HEK293 (cell line): ENCODE measurements at regions not wholly inside any gene's neighbourhood (a gene's known extent, or its start where the extent isn't known, plus 50 kb on each side); places are given as distances from the start of the nearest gene placed in this dataset.
A peak's percentile ranks its signal among the peaks of the same experiment; 100 is the strongest.

ENCODE experiments used
- AEBP2 ChIP-seq: fragments of 450-650 bp; formaldehyde crosslinking; IDR thresholded peaks from 2 replicates; pipeline ENCODE4 v1.5.1; 2016; ENCODE audit warnings: missing biosample characterization, missing genetic modification characterization, borderline replicate concordance
- IKZF3 ChIP-seq: fragments of 450-650 bp; IDR thresholded peaks from 2 replicates; pipeline ENCODE4 v1.5.0; 2018; ENCODE audit warnings: missing biosample characterization, mild to moderate bottlenecking, missing genetic modification characterization, moderate library complexity
- INSM2 ChIP-seq: fragments of 450-650 bp; formaldehyde crosslinking; IDR thresholded peaks from 2 replicates; pipeline ENCODE4 v1.5.1; 2016; ENCODE audit warnings: missing biosample characterization, missing genetic modification characterization
- MEIS1 ChIP-seq: sonication (generic); formaldehyde crosslinking; IDR thresholded peaks from 2 replicates; pipeline ENCODE4 v1.8.1; 2022; ENCODE audit warnings: missing genetic modification reagents, mild to moderate bottlenecking, borderline replicate concordance
- OSR2 ChIP-seq: fragments of 450-650 bp; formaldehyde crosslinking; IDR thresholded peaks from 2 replicates; pipeline ENCODE4 v1.5.1; 2016; ENCODE audit warnings: missing biosample characterization, missing genetic modification characterization
- RBAK ChIP-seq: fragments of 450-650 bp; formaldehyde crosslinking; IDR thresholded peaks from 2 replicates; pipeline ENCODE4 v1.5.1; 2016; ENCODE audit warnings: missing biosample characterization, missing genetic modification characterization
- SALL2 ChIP-seq: fragments of 450-650 bp; formaldehyde crosslinking; IDR thresholded peaks from 2 replicates; pipeline ENCODE4 v1.5.0; 2017; ENCODE audit warnings: missing biosample characterization, mild to moderate bottlenecking, missing genetic modification characterization, borderline replicate concordance
- SCRT1 ChIP-seq: fragments of 450-650 bp; formaldehyde crosslinking; IDR thresholded peaks from 2 replicates; pipeline ENCODE4 v1.5.1; 2016; ENCODE audit warnings: missing biosample characterization, missing genetic modification characterization, borderline replicate concordance
- SP3 ChIP-seq: fragments of 450-650 bp; formaldehyde crosslinking; IDR thresholded peaks from 2 replicates; pipeline ENCODE4 v1.5.1; 2016; ENCODE audit warnings: missing biosample characterization, missing genetic modification characterization
- SP7 ChIP-seq: fragments of 450-650 bp; formaldehyde crosslinking; IDR thresholded peaks from 2 replicates; pipeline ENCODE4 v1.5.1; 2016; ENCODE audit warnings: missing biosample characterization, missing genetic modification characterization
- ZBTB17 ChIP-seq: fragments of 450-650 bp; formaldehyde crosslinking; IDR thresholded peaks from 2 replicates; pipeline ENCODE4 v1.5.1; 2016; ENCODE audit warnings: missing biosample characterization, missing genetic modification characterization
- ZBTB48 ChIP-seq: fragments of 450-650 bp; formaldehyde crosslinking; IDR thresholded peaks from 2 replicates; pipeline ENCODE4 v1.5.1; 2016; ENCODE audit warnings: missing biosample characterization, missing genetic modification characterization
- ZFP69B ChIP-seq: fragments of 450-650 bp; formaldehyde crosslinking; IDR thresholded peaks from 2 replicates; pipeline ENCODE4 v1.5.1; 2016; ENCODE audit warnings: missing biosample characterization, missing genetic modification characterization
- ZIC2 ChIP-seq: fragments of 450-650 bp; formaldehyde crosslinking; IDR thresholded peaks from 2 replicates; pipeline ENCODE4 v1.5.1; 2016; ENCODE audit warnings: missing biosample characterization, missing genetic modification characterization
- ZNF19 ChIP-seq: fragments of 450-650 bp; formaldehyde crosslinking; IDR thresholded peaks from 2 replicates; pipeline ENCODE4; 2016; ENCODE audit warnings: missing biosample characterization, missing genetic modification characterization, low read depth
- ZNF324 ChIP-seq: fragments of 450-650 bp; formaldehyde crosslinking; IDR thresholded peaks from 2 replicates; pipeline ENCODE4 v1.5.1; 2016; ENCODE audit warnings: missing biosample characterization, missing genetic modification characterization
- ZNF341 ChIP-seq: fragments of 450-650 bp; formaldehyde crosslinking; IDR thresholded peaks from 2 replicates; pipeline ENCODE4; 2016; ENCODE audit warnings: low read depth, missing biosample characterization, missing genetic modification characterization
- ZNF362 ChIP-seq: fragments of 450-650 bp; formaldehyde crosslinking; IDR thresholded peaks from 2 replicates; pipeline ENCODE4 v1.5.1; 2016; ENCODE audit warnings: missing biosample characterization, missing genetic modification characterization
- ZNF423 ChIP-seq: fragments of 450-650 bp; formaldehyde crosslinking; IDR thresholded peaks from 2 replicates; pipeline ENCODE4 v1.5.1; 2016; ENCODE audit warnings: missing biosample characterization, missing genetic modification characterization
- ZNF426 ChIP-seq: fragments of 450-650 bp; formaldehyde crosslinking; IDR thresholded peaks from 2 replicates; pipeline ENCODE4 v1.5.1; 2017; ENCODE audit warnings: missing biosample characterization, missing genetic modification characterization, mild to moderate bottlenecking, inconsistent platforms, moderate library complexity
- ZNF510 ChIP-seq: fragments of 450-650 bp; formaldehyde crosslinking; IDR thresholded peaks from 2 replicates; pipeline ENCODE4 v1.5.1; 2018; ENCODE audit warnings: mild to moderate bottlenecking, missing genetic modification characterization, missing biosample characterization; ENCODE audit not compliant: insufficient replicate concordance
- ZNF571 ChIP-seq: fragments of 450-650 bp; formaldehyde crosslinking; IDR thresholded peaks from 2 replicates; pipeline ENCODE4 v1.5.0; 2017; ENCODE audit warnings: missing biosample characterization, missing genetic modification characterization
- ZNF654 ChIP-seq: fragments of 450-650 bp; formaldehyde crosslinking; IDR thresholded peaks from 2 replicates; pipeline ENCODE4 v1.5.1; 2016; ENCODE audit warnings: low read depth, missing biosample characterization, missing genetic modification characterization
- ZNF677 ChIP-seq: fragments of 450-650 bp; IDR thresholded peaks from 2 replicates; pipeline ENCODE4 v1.5.0; 2018; ENCODE audit warnings: missing biosample characterization, mild to moderate bottlenecking, missing genetic modification characterization, moderate library complexity
- ZNF692 ChIP-seq: fragments of 450-650 bp; formaldehyde crosslinking; IDR thresholded peaks from 2 replicates; pipeline ENCODE4 v1.5.1; 2016; ENCODE audit warnings: missing biosample characterization, missing genetic modification characterization
- TF ChIP-seq, protein P1 (sequence below): fragments of 450-650 bp; formaldehyde crosslinking; IDR thresholded peaks from 2 replicates; pipeline ENCODE4; 2016; ENCODE audit warnings: missing biosample characterization, missing genetic modification characterization
- TF ChIP-seq, protein P2 (sequence below): fragments of 450-650 bp; formaldehyde crosslinking; IDR thresholded peaks from 2 replicates; pipeline ENCODE4 v1.5.1; 2016; ENCODE audit warnings: missing biosample characterization, missing genetic modification characterization, low read depth

- TF ChIP-seq, protein P1, sequence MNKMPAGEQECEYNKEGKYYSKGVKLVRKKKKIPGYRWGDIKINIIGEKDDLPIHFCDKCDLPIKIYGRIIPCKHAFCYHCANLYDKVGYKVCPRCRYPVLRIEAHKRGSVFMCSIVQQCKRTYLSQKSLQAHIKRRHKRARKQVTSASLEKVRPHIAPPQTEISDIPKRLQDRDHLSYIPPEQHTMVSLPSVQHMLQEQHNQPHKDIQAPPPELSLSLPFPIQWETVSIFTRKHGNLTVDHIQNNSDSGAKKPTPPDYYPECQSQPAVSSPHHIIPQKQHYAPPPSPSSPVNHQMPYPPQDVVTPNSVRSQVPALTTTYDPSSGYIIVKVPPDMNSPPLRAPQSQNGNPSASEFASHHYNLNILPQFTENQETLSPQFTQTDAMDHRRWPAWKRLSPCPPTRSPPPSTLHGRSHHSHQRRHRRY, result no peak
- TF ChIP-seq SP7 (tag by site-specific recombination), result 0 out of 2 replicates have a peak, but pooled peaks have one; percentile 32
- TF ChIP-seq ZBTB48 (tag by site-specific recombination), result no peak
- TF ChIP-seq ZNF571 (tag by site-specific recombination), result no peak
- TF ChIP-seq ZNF426 (tag by site-specific recombination), result no peak
- TF ChIP-seq ZNF677 (tag by site-specific recombination), result no peak
- TF ChIP-seq SALL2 (tag by site-specific recombination), result no peak
- no peak for TF ChIP-seq INSM2 (tag by site-specific recombination)
- no peak for TF ChIP-seq SP3
- TF ChIP-seq ZNF654 (tag by site-specific recombination), result no peak
- TF ChIP-seq OSR2 (tag by site-specific recombination), result peak; percentile 26; the same call in 1 of the 2 replicates
- TF ChIP-seq ZIC2 (tag by site-specific recombination), result peak; percentile 74
- no peak for TF ChIP-seq AEBP2 (tag by site-specific recombination)
- no peak for TF ChIP-seq ZNF423 (tag by site-specific recombination)
- TF ChIP-seq ZNF362, result no peak
- TF ChIP-seq RBAK, result no peak
- TF ChIP-seq IKZF3 (tag by site-specific recombination), result peak; percentile 47; the same call in 1 of the 2 replicates
- TF ChIP-seq ZNF510 (tag by site-specific recombination), result no peak
- TF ChIP-seq, protein P2, sequence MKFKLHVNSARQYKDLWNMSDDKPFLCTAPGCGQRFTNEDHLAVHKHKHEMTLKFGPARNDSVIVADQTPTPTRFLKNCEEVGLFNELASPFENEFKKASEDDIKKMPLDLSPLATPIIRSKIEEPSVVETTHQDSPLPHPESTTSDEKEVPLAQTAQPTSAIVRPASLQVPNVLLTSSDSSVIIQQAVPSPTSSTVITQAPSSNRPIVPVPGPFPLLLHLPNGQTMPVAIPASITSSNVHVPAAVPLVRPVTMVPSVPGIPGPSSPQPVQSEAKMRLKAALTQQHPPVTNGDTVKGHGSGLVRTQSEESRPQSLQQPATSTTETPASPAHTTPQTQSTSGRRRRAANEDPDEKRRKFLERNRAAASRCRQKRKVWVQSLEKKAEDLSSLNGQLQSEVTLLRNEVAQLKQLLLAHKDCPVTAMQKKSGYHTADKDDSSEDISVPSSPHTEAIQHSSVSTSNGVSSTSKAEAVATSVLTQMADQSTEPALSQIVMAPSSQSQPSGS (tag by site-specific recombination), result no peak
- TF ChIP-seq ZNF19 (tag by site-specific recombination), result no peak
- no peak for TF ChIP-seq ZNF341 (tag by site-specific recombination)
- TF ChIP-seq MEIS1 (CRISPR knock-in tag), result no peak
- no peak for TF ChIP-seq ZNF692 (tag by site-specific recombination)
- no peak for TF ChIP-seq ZBTB17 (tag by site-specific recombination)
- TF ChIP-seq ZFP69B (tag by site-specific recombination), result peak; percentile 44; the same call in 1 of the 2 replicates
- no peak for TF ChIP-seq ZNF324 (tag by site-specific recombination)
- TF ChIP-seq SCRT1, result no peak
These were observed 60.2 kb upstream of the PPARA start (continued) for GRCh38 chr22:46090036-46090591.
